GM18502 (cell line): ENCODE measurements at regions not wholly inside any gene's neighbourhood (a gene's known extent, or its start where the extent isn't known, plus 50 kb on each side); places are given as distances from the start of the nearest gene placed in this dataset.

Experiments used
- ATAC-seq: cut with Tn5 transposase; IDR thresholded peaks from one replicate; pipeline ENCODE4 v1.9.1; 2021; ENCODE audit warnings: mild to moderate bottlenecking; ENCODE audit not compliant: unreplicated experiment, poor library complexity

DNA sequence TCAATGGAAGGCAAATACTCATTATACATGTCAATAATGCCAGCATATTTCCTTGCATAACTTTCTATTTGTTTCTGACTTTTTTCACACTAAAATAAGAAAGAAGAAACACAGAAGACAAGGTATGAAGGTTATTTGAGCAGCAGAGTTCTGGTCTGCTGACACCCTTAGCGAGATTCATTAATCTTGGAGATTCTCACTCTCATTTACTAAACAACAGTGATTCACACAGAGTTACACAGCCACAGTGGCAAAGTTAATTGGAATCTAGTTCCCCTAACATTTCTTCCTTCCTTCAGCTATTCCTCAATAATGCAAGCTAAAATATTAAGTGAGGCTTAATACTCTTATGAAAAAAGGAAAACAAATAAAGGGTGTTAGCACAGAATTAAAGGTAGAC is 1044.0 kb downstream of the IGSF11 start:
- no peak for ATAC-seq

DNA sequence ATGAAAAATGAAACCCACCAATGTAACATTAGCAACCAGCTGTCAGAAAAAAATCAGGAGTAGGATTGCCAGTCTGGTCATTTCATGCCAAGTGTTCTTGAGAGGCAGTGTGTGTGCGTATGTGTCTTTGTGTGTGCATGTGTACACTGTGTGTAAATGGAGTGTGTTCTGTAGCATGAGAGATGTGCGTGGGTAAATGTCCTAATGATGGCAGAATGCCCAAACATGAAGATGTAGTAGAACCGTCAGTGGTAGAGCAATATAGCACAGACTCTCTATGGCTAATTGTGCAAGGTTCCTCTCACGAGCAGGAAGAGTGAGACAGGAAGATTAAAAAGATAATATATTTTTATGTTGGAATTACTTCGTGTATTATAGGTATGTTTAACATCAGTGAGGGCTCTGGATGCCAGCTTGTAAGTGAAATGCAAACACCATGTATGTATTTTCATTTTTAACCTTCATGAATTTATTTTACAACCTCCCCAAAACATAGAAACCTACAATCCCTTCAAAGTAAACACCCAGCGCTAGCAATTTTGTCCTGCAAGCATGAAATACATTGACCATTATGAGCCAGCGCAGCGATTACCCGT is 1038.7 kb downstream of the IGSF11 start:
- no peak for ATAC-seq

DNA sequence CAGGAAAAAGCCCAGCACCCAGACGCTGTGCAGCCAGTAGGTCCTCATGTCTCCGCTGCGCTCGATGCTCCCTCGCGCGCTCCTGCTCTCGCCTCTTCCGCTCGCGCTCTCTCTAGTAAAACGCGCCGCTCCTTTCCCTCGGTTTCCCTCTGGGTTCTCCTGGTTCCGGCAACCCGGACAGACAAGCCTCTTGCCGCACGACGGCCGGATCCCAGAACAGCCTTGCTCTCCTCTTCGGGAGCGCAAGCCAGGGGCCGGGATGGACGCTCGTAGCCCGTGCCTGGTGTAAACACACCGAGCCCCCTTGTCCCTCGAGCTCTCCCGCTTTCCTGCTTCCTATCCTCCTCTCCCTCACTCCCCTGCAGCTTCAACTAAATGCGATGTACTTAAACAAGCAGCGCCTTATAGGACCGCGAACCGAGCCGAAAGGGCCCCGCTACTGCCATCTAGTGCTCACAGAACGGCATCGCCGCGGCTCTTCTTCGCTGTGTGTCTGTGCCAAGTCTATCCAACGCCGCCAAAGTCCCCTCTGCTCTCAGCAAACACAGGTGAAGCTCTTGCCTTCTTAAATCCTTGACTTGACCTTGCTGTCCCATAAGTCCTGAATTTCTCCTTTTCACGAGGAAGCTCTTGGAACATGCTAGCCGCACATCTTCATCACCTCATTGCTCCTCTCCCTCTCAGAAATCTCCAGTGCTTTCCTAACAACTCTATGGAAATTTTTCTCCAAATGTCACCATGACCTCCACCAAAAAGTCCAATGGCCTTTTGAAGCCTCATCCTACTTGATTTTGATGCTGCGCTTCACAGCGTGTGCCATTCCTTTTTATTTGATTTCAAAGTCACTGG is 1037.2 kb downstream of the IGSF11 start:
- peak; percentile 100 for ATAC-seq

DNA sequence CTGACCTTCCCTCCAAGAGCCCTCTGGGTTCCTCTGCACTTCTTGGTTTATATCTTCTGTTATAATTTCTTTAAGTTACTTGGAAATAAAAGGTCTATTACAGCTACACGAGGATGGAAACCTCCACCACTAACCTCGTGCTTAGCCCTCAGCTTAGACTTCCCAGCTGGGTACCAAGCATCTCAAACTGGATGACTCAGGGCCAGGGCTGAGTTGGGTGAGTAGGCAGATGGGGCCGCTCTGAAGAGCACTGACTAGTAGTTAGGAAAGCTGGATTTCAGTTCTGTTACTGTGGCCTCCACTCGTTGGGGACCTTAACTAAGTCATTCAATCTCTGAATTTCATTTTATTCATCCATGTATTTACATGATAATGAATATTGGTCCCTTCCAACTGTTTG is 1036.6 kb downstream of the IGSF11 start:
- no peak for ATAC-seq

DNA sequence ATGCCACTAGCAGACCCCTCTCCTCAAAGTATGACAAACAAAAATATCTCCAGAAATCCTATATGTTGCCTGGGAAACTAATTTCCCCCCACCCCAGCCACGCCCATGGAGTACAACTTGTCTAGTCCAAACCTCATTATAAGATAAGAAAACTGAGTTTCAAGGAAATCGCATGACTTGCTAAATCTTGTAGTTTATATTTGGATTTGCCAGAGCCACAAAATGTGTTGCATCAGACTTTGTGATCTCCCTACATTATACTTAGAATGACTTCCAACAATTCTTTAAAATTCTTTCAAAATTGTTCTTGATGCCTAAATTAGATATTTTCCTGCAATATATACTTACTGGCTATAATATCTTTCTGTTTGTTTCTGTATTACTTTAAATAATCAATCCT is 1034.4 kb downstream of the IGSF11 start:
- ATAC-seq = no peak

DNA sequence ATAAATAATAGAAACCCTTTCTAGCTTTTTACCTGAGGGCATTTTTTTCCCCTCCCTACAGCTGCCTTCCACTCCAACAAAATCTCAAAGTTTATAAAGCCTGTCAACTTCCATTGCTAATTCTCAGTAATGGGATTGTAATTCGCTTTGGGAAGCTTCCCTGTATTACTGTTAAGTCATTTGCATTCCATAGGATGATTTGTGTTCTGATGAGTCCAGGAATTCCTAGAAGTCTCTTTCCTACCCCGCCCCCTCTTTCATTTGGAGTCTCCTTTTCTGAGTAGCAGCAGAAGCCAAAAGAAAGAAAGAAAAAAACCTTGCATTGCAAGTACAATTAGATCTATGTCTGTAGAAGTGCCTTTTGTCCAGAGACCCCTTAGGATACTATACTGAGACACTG is 1033.3 kb downstream of the IGSF11 start:
- ATAC-seq = no peak

DNA sequence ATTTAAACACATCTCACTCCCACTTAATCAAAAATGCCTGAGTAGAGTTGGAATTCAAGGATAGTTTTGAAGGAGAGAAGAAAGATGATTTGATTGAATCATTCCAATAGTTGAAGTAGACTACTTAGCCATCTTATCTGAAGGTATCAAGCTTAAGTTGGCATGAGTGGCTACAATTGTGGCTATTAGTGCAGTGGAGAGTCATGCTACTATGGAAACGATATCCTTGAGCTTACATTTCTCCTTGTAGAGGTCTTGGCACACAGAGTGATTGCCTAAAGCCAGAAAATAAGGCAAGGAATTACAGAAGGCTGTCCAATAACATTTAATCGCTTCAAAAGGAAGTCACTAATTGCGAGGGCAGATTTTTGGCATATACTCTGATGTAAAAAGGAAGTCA is 1022.7 kb downstream of the IGSF11 start:
- ATAC-seq = no peak

DNA sequence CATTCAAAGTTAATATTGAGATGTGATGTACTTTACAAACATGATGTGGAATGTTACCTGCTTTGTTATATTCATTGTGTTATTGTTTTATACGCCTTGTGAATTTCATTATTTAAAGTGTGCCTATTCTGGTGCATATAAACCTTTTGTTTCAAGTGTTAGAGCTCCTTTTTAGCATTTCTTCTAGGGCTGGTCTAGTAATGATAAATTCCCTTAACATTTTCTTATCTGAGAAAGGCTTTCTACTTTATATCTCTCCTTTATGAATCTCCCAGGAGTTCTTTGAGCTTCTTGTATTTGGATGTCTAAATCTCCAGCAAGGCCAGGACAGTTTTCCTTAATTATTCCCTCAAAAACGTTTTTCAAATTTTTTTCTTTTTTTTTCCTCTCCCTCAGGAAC is 1005.6 kb downstream of the IGSF11 start:
- no peak for ATAC-seq

DNA sequence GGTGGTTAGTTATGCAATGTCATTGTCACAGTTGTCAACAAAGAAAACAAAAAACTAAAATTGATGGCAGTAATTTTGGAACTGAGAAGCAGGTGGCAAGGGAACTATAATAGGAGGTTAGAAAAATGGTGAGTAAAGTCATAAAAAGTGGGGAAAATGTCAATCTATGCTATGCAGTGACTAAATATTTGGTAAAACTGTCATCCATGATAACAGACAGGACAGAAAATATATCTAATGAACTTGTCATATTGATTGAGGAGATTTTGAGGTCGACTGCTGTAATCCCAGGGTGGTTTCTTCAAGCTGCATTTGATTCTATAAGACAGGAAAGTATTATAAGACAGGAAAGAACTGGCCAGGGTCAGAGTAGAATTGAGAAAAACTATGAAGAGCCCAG is 998.4 kb downstream of the IGSF11 start:
- ATAC-seq = no peak

DNA sequence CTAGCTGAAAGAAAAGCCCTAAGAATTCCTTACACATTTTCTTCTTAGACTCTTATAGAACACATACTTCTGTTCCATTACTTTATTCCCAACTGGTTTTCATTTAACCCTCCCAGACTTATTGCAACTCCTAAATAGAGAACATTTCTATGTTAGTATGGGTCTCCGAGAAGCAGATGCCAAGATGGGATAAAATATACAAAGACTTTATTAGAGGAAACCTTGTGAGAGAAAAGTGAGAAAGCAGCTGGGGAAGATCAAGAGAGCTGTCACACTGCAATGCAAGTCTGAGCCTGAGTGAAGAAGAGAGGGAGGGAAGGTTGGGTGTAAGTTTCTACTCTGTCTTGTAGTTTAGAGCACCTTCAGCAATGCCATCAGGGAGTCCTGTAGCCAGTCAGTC is 979.3 kb downstream of the IGSF11 start:
- no peak for ATAC-seq

DNA sequence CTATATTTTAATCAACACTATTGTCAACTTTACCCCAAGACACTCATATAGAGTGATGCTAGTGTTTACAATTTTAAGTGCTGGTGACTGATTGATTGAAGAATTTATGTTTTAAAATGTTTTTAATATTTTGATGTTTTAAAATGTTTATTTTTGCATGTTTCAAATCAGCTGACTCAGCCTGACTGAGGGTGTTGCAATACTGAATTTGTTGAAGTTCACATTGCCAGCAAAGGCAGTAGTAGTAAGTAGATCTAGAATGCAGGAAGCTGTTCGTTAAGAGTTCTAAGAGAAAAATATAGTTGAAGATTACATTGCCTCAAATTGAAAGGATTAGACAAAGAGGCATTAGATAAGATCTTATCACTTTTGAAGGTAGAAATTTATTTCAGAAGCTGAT is 977.6 kb downstream of the IGSF11 start:
- ATAC-seq = no peak

DNA sequence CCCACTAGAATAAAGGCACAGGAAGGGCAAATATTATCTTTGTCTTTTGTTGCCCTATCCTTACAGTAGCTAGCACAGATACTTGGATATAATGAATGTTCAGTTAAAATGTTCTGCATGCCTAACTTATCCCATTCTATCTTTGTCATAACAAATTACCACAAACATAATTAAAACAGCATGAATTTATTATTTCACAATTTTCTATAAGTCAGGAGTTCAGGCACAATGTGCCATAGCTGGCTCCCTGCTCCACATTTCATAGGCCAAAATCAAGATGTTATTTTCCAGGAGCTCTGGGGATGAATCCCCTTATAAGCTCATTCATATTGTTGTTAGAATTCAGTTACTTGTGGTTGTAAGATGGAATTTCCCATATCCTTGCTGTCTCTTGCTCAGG is 975.5 kb downstream of the IGSF11 start:
- no peak for ATAC-seq

DNA sequence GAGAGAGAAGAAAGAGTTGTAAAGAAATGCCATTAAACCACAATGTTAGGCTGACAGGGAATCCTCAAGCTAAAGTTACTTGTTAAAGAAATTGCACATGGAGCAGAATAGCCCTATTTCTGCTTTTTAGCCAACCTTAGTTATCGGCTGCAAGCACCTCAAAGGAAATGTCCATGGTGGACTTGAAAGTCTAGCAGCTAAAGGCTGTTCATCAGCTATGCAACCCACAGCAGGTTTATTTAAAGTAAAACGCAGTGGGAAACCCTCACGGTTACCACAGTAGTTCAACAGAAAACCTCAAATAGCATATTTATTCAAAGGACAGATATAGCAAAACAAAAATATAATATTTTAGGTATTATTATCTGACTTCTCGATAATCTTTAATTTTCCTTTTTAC is 967.2 kb downstream of the IGSF11 start:
- no peak for ATAC-seq

DNA sequence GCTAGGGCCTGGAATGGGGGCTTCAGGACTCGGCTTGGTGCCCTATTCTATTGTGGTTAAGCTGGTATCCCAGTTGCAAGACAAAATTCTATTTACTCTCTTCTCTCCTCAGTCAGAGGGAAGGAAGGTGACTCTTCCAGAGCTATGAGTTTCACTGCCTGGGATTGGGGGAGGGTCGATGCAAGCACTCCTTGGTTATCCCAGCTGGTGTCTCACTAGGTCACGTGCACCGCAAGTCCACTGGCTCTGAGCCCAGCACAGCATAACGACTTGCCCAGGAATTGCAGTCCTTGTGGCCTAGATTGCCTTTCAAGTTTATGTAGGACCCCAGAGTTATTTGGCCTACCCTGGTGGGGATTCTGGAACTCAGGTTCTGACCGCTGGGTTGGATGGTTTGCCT is 958.8 kb downstream of the IGSF11 start:
- ATAC-seq = no peak

DNA sequence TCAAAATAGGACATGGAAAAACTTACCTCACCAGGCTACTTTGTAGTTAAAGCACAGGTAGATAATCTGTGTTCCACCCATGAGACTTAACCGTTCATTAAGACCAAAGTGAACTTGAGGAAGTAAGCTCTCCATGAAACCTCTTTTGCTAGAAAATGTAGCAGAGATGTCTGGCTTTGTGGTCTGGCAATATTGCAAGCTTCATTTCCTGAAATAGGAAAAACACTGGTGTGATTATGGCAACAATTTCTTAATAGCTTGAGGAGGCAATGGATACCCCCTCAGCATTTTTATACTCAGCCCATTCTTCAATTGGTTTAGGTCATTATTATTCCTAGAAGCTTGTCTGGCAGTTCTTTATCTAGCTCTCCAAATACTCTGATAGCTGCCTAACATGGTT is 957.3 kb downstream of the IGSF11 start:
- no peak for ATAC-seq

DNA sequence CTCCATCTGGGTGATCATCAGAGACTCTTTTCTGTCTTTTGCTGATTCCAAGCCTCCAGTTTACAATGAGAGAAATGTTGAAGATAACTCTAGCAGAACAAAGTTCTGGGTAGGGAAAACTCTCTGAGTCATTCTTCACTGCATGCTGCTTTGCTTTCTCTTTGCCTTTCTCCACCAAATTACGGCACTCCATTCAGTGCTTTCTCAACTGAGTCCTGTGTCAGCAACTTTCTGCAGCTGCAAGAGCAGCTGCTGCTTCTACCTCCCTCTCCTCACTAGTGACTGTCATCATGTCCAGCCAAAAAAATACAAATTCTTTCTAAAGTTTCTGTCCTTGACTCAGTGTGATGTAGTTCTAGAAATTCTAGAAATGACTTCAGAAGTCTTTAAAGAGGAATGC is 953.8 kb downstream of the IGSF11 start:
- no peak for ATAC-seq

DNA sequence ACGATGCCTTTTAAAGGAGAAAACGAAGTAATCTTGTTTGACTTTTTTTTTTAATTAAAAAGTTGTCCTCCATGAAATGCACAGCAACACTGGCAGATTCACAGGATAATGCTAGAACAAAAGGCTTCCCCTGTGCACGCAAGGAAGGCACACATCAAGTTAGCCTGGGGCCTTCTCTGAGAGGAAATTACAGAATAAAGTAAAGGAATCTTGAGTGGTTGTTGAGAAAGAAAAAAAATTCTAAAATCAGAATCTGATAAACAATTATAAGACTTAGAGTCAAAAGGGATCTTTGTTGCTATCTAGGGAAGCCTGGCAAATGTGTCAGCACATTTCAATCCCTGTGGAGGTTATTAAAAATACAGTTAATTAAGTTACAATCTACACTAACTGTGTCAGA is 946.0 kb downstream of the IGSF11 start:
- ATAC-seq = no peak

DNA sequence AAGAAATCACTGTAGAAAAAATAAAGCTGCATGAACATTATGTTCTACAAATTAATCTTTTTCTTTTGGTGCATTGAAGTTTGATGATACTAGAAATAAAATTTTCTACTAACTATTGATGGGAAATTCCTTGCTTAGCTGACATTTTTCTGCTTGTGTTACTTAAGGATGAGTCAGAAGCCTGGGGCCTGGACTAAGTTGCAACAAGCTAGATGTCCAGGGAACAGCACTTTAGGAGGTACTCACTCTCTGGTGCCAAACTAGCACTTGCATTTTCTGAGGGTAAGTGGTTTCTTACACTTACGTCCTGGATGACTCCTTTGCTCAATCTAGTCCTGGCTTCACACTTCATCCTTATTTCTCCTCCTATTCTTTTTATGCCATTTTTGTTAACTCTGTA is 945.1 kb downstream of the IGSF11 start:
- no peak for ATAC-seq

DNA sequence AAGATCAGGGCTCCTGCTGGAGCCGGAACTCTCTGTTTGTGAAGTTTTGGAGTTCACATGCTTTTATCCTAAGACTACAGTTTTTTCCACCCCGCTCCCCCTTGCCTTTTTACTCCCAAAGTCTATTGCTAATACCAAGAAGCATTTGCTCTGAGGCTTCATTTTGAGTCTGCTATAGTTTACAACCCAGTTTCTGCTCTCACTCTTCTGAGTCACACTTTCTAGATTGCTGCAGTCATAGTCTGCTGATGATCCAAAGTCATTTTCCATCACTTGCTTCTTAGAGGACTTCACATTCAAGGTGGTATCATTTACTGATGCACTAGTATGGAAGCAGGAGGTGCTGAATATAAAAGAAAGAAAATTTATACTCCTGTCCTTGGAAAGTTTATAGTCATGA is 937.4 kb downstream of the IGSF11 start:
- ATAC-seq = no peak

DNA sequence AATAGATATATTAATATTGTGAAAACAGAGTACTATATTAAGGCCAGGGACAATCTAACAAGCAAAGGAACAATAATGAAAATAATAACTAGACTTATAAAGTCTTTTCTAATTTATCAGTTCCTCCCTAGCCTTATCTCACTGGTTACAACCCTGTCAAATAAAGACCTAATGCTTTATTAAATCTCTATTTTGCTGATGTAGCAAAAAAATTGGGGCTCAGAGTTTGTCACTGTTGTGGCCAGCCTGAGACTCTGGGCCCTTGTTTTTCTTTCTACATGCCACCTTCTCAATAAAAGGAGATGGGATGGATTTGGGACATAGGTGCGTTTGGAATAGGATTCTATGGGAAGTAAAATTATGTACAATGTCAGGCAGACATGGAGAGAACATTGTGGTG is 937.0 kb downstream of the IGSF11 start:
- no peak for ATAC-seq

DNA sequence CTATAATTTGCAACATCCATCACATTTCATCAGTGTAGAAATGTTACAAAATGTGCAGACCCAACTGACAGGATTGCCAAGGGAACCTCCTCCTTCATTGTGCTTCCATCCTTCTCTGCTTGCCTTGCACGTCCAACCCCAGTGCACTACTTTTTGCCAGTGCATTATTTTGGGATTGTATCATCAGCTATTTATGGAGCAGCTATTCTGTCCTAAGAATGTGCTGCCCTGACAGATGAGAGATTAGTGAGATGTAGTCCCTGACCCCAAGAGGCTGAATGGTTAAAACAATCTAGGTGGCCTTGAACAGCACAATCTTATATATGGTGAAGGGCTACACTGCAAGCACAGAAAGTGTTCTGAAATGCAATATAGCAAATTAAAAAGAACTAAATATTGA is 935.8 kb downstream of the IGSF11 start:
- ATAC-seq = no peak

DNA sequence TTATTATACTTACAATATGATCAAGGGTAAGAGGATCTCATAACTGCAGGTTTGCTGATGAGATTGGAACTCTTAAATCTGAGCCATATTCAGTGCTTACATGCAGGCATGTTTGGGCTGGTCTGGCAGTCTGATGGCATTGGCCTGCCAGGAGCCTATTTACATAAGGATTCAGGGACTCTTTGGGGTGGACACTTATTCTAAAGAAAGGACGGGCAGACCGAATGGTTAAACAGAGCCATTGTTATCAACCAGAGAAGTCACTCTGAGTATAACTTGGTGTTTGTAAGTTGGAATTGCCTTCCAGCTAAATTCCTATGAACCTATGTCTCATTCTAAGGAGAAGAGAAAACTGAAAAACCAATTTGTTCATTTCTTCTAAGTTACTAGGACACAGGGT is 932.8 kb downstream of the IGSF11 start:
- ATAC-seq = no peak
